H9 (cell line): ENCODE measurements at regions not wholly inside any gene's neighbourhood (a gene's known extent, or its start where the extent isn't known, plus 50 kb on each side); places are given as distances from the start of the nearest gene placed in this dataset.

Source experiments
- DNase-seq: peaks from one replicate; pipeline ENCODE4 v3.0.0-alpha.2; 2017
- H2AFZ ChIP-seq: one replicate; pipeline ENCODE4 v1.6.1; 2013; ENCODE audit warnings: mild to moderate bottlenecking, low read length, control low read depth, moderate library complexity
- H2AK5ac ChIP-seq: 2 replicates; pipeline ENCODE4 v1.6.1; 2013; ENCODE audit warnings: low read length, control low read depth, mixed read lengths; ENCODE audit not compliant: insufficient read length
- H2BK120ac ChIP-seq: one replicate; pipeline ENCODE4 v1.6.1; 2013; ENCODE audit warnings: low read depth, mild to moderate bottlenecking, low read length, control low read depth, inconsistent platforms; ENCODE audit not compliant: poor library complexity, severe bottlenecking
- H2BK12ac ChIP-seq: 2 replicates; pipeline ENCODE4 v1.6.1; 2013; ENCODE audit warnings: low read length, control low read depth, mixed read lengths, low read depth; ENCODE audit not compliant: insufficient read length
- H2BK15ac ChIP-seq: 2 replicates; pipeline ENCODE4 v1.6.1; 2013; ENCODE audit warnings: low read depth, low read length, control low read depth
- H2BK20ac ChIP-seq: one replicate; pipeline ENCODE4 v1.6.1; 2013; ENCODE audit warnings: low read depth, mild to moderate bottlenecking, low read length, control low read depth, inconsistent platforms; ENCODE audit not compliant: poor library complexity, severe bottlenecking
- H2BK5ac ChIP-seq: 2 replicates; pipeline ENCODE4 v1.6.1; 2013; ENCODE audit warnings: low read length, control low read depth, mixed read lengths; ENCODE audit not compliant: insufficient read length
- H3K14ac ChIP-seq: 2 replicates; pipeline ENCODE4 v1.6.1; 2013; ENCODE audit warnings: low read length, control low read depth; ENCODE audit not compliant: insufficient read depth
- H3K18ac ChIP-seq: 2 replicates; pipeline ENCODE4 v1.6.1; 2013; ENCODE audit warnings: low read depth, mild to moderate bottlenecking, mixed read lengths, low read length, control low read depth; ENCODE audit not compliant: insufficient read length
- H3K23ac ChIP-seq: 2 replicates; pipeline ENCODE4 v1.6.1; 2013; ENCODE audit warnings: low read length, control low read depth, mixed read lengths, low read depth; ENCODE audit not compliant: insufficient read length
- H3K23me2 ChIP-seq: 2 replicates; pipeline ENCODE4 v1.6.1; 2013; ENCODE audit warnings: low read depth, mild to moderate bottlenecking, mixed read lengths, low read length, control low read depth; ENCODE audit not compliant: insufficient read length, poor library complexity, severe bottlenecking
- H3K27ac ChIP-seq: 2 replicates; pipeline ENCODE4 v1.5.1; 2013; ENCODE audit warnings: low read length, control low read depth, mixed read lengths, low read depth; ENCODE audit not compliant: insufficient read length
- H3K27me3 ChIP-seq: 2 replicates; pipeline ENCODE4 v1.6.1; 2013; ENCODE audit warnings: low read length, control low read depth, inconsistent platforms; ENCODE audit not compliant: insufficient read depth
- H3K4ac ChIP-seq: 2 replicates; pipeline ENCODE4 v1.6.1; 2013; ENCODE audit warnings: low read depth, mild to moderate bottlenecking, control low read depth, inconsistent platforms, low read length, moderate library complexity
- H3K4me1 ChIP-seq: 2 replicates; pipeline ENCODE4 v1.6.1; 2013; ENCODE audit warnings: low read length, control low read depth, inconsistent platforms; ENCODE audit not compliant: insufficient read depth
- H3K4me2 ChIP-seq: 2 replicates; pipeline ENCODE4 v1.6.1; 2013; ENCODE audit warnings: low read length, control low read depth, mixed read lengths; ENCODE audit not compliant: insufficient read length, insufficient read depth
- H3K56ac ChIP-seq: 2 replicates; pipeline ENCODE4 v1.6.1; 2013; ENCODE audit warnings: low read depth, mild to moderate bottlenecking, mixed read lengths, low read length, control low read depth; ENCODE audit not compliant: insufficient read length
- H3K79me1 ChIP-seq: 2 replicates; pipeline ENCODE4 v1.6.1; 2013; ENCODE audit warnings: low read depth, mild to moderate bottlenecking, moderate library complexity, low read length, control low read depth, inconsistent platforms; ENCODE audit not compliant: insufficient read depth, poor library complexity, severe bottlenecking
- H3K79me2 ChIP-seq: 2 replicates; pipeline ENCODE4 v1.6.1; 2013; ENCODE audit warnings: low read length, control low read depth, inconsistent platforms; ENCODE audit not compliant: insufficient read depth
- H3K9ac ChIP-seq: 2 replicates; pipeline ENCODE4 v1.6.1; 2013; ENCODE audit warnings: low read length, control low read depth, mixed read lengths; ENCODE audit not compliant: insufficient read length; ENCODE audit errors: extremely low read depth
- H3K9me3 ChIP-seq: one replicate; pipeline ENCODE4 v1.6.1; 2013; ENCODE audit warnings: low read depth, low read length, inconsistent platforms; ENCODE audit not compliant: control insufficient read depth
- H3T11ph ChIP-seq: one replicate; pipeline ENCODE4 v1.6.1; 2013; ENCODE audit warnings: mild to moderate bottlenecking, low read length, control low read depth, inconsistent platforms
- H4K20me1 ChIP-seq: one replicate; pipeline ENCODE4 v1.6.1; 2013; ENCODE audit not compliant: control insufficient read depth, insufficient read length, insufficient read depth
- H4K5ac ChIP-seq: 2 replicates; pipeline ENCODE4 v1.6.1; 2013; ENCODE audit warnings: low read depth, mild to moderate bottlenecking, mixed read lengths, low read length, control low read depth; ENCODE audit not compliant: insufficient read length
- H4K8ac ChIP-seq: replicated peaks from 2 replicates; pipeline ENCODE4 v1.6.1; 2013; ENCODE audit warnings: low read length, control low read depth, mixed read lengths, low read depth; ENCODE audit not compliant: insufficient read length
- H4K91ac ChIP-seq: 2 replicates; pipeline ENCODE4 v1.6.1; 2013; ENCODE audit warnings: low read depth, mild to moderate bottlenecking, moderate library complexity, mixed read lengths, low read length, control low read depth; ENCODE audit not compliant: insufficient read length
- H3K27ac Mint-ChIP-seq, 3 experiments: 2 replicates in 2 of 3; 3 replicates in 1 of 3; pipeline ENCODE4 v1.8.0; 2020 to 2021; ENCODE audit warnings: mixed read lengths in 3 of 3, mild to moderate bottlenecking in 1 of 3, moderate library complexity in 1 of 3
- H3K27me3 Mint-ChIP-seq: 2 replicates; pipeline ENCODE4 v1.8.0; 2021; ENCODE audit warnings: low read depth, mild to moderate bottlenecking, moderate library complexity, mixed read lengths
- H3K36me3 Mint-ChIP-seq, 3 experiments: 2 replicates in 2 of 3; 3 replicates in 1 of 3; pipeline ENCODE4 v1.8.0; 2020 to 2021; ENCODE audit warnings: low read depth in 3 of 3, mixed read lengths in 3 of 3; ENCODE audit not compliant: insufficient read depth in 1 of 3
- H3K4me1 Mint-ChIP-seq, 2 experiments: 2 replicates each; pipeline ENCODE4 v1.8.0; 2020; ENCODE audit warnings: mixed read lengths in 2 of 2
- H3K4me3 Mint-ChIP-seq, 2 experiments: 2 replicates in 1 of 2; 3 replicates in 1 of 2; pipeline ENCODE4 v1.8.0; 2020 to 2021; ENCODE audit warnings: mild to moderate bottlenecking in 2 of 2, mixed read lengths in 2 of 2, moderate library complexity in 1 of 2
- H3K9me3 Mint-ChIP-seq, 2 experiments: 2 replicates in 1 of 2; 3 replicates in 1 of 2; pipeline ENCODE4 v1.8.0; 2020; ENCODE audit warnings: mild to moderate bottlenecking in 2 of 2, mixed read lengths in 2 of 2, moderate library complexity in 1 of 2
- CTCF ChIP-seq: fragments of 200-600 bp; sonication (generic); conservative IDR thresholded peaks from 3 replicates; pipeline ENCODE4 v1.8.0; 2021; ENCODE audit warnings: antibody characterized with exemption, mild to moderate bottlenecking
- whole genome bisulfite sequencing: extraction: QIAGEN DNeasy Blood & Tissue Kit; methylation state at CpG from one replicate; pipeline ENCODE4 v1.1.7; 2013; ENCODE audit warnings: missing lambda C conversion rate, low lambda C conversion rate, mixed read lengths; ENCODE audit not compliant: insufficient read length; ENCODE audit errors: extremely low coverage; 5-methylcytosine and 5-hydroxymethylcytosine counted together

GRCh38 chr6:113209315-113209714, 647.8 kb upstream of the MARCKS start:
- Histone ChIP-seq H3K4me2 (no peak overlapping the region), H2BK15ac (no peak overlapping the region), H3K23me2 (no peaks in the 10 kb centered on the region), H3T11ph (no peak overlapping the region), H3K18ac (no peak overlapping the region), H3K27me3 (no peaks in the 10 kb centered on the region), H2BK20ac (no peak overlapping the region), H3K79me1 (no peaks in the 10 kb centered on the region), H3K4me1 (no peaks in the 10 kb centered on the region), H2BK120ac (no peak overlapping the region), H2AFZ (no peak overlapping the region), H2BK5ac (no peak overlapping the region), H3K56ac (no peak overlapping the region), H4K5ac (no peak overlapping the region), H4K8ac (no peak overlapping the region), H4K91ac (no peak overlapping the region), H2AK5ac (no peak overlapping the region), H3K27ac (no peak overlapping the region), H3K14ac (no peak overlapping the region; the same call in 1 of the 2 replicates), H3K9me3 (no peaks in the 10 kb centered on the region), H3K79me2 (no peaks in the 10 kb centered on the region), H3K23ac (no peak overlapping the region), H3K9ac (no peak overlapping the region), H4K20me1 (no peaks in the 10 kb centered on the region), H3K4ac (no peak overlapping the region), H2BK12ac (no peak overlapping the region)
- H3K27ac Mint-ChIP-seq = no peak overlapping the region
- peaks cover 4 to 7% of the 10 kb centered on the region in 2 experiments for H3K4me1 Mint-ChIP-seq
- WGBS = no CpG with 5 or more reads among the region's 5 CpGs
- no peaks in the 10 kb centered on the region for H3K27me3 Mint-ChIP-seq
- H3K36me3 Mint-ChIP-seq = no peaks in the 10 kb centered on the region
- no peak overlapping the region for H3K4me3 Mint-ChIP-seq
- TF ChIP-seq CTCF = no peak
- DNase-seq = no peak
- H3K9me3 Mint-ChIP-seq = peaks cover 0 to 2% of the 10 kb centered on the region in 2 experiments; a peak in 2 of 5 replicates
